Caki2 (cell line): ENCODE measurements at regions not wholly inside any gene's neighbourhood (a gene's known extent, or its start where the extent isn't known, plus 50 kb on each side); places are given as distances from the start of the nearest gene placed in this dataset.

Experiments used
- DNase-seq: peaks from one replicate; pipeline ENCODE4 v3.0.0-alpha.2; 2015; ENCODE audit warnings: low read depth
- in situ Hi-C: cut with HindIII; loops from 2 replicates; pipeline ENCODE4 v1.10.0; 2016; ENCODE audit warnings: low sequenced_read_pairs, low pct_unique_long_range_greater_than_20kb, mixed read lengths

DNA sequence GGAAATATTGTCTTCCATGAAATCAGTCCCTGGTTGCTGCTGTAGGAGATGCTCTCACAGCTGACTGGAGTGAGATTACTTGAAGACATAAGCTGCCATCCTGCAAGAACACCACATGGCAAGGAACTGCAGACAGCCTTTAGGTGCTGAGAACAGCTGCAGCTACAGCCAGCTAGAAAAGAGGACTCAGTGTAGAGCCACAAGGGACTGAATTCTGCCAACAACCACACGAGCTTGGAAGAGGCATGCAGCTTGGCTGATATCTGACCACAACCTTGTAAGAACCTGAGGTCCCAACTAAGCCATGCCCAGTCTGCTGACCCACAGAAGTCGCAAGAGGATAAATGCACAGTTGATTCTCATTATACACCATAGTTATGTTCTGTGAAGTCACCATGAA, 181.8 kb upstream of the ARL4C start:
- DNase-seq, result no peak
- in situ Hi-C loops, result no loop called here

DNA sequence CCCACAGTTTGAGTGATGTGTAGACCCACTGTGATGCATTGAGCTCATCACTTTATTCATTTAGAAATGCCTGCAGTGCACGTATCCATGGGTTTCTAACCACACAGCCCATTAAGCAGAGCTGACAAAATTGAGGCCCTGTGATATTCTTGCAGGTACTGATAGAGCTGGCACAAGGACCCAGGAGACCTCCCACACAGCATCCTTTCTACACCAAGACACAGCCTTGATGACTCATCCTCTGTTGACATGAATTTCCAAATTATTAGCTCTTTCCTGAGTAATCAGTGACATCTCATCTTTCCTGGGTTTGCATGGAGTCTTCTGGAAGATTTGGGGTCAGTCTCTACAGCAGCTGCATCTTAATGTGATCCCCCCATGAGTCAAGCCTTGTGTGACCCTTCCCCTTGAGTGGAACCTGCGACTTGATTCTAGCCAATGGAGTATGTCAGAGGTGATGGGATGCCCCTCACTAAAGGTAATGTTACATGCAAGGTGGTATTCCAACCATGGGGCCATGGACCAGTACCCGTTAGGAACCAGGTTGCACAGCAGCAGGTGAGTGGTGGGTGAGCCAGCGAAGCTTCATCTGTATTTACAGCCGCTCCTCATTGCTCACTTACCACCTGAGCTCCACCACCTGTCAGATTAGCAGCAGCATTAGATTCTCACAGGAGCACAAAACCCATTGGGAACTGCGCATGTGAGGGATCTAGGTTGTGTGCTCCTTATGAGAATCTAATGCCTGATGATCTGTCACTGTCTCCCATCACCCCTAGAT, 181.1 kb upstream of the ARL4C start:
- DNase-seq, result no peak
- in situ Hi-C loops, result no loop called here

DNA sequence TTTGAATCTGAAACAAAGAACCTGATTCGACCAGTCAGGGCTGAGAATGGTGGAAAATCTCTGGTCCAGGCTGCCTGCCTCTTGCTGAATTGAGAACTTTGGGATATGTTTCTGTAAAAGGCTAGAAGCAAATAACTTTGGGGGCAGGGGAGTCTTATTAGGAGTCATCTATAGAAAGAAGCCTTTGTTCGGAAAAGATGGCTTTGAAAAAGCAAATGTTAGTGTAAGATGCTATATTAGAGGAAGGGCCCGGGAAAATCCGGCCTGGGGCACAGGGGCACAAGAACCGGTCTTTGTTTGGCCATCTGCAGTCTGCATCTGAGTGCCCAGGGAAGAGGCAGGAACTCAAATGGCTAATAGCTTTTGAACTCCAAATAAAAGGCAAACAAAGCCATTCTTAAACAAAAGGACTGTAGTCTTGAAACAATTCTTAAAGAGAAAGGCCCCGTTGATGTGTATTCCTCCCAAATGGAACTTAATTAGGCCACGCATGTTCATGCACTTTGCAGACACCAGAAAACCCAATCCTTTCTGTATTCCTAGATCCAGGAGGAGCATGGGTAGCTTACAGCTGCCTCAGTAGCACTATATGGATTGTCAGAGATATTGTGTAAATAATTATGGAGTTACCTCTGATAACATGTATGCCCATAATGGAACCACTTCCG, 180.0 kb upstream of the ARL4C start:
- in situ Hi-C loops, result no loop called here
- no peak for DNase-seq

DNA sequence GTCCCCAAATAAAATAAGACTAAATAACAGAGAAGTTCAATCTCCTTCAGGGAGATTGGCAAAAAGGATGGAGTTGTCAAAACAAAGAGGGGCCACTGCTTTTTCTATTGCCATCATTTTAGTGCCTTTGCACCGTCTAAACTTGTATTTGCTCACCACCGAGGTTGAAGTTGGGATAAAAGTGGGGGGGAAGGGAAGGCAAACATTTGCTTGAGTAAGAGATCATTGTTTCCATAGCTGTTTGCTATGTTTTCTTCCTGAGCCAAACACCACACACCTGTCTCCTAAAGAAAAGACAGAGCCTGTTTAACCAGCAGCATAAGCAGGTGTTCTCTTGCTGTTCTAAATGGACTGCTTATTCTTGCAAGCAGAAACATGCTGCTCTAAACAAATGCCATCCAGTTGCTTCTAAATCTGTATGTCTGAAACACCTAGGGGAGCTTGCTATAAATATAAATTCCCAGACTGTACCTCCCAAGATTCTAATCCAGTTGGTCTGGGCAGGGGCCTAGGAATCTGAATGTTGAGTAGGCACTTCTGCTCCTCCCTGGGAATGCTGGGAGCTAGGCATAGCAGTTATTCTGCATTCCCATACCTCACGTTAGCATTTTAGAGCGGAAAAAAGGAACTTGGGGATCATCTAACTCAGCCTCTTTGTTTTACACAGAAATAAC, 179.4 kb upstream of the ARL4C start:
- DNase-seq, result no peak

DNA sequence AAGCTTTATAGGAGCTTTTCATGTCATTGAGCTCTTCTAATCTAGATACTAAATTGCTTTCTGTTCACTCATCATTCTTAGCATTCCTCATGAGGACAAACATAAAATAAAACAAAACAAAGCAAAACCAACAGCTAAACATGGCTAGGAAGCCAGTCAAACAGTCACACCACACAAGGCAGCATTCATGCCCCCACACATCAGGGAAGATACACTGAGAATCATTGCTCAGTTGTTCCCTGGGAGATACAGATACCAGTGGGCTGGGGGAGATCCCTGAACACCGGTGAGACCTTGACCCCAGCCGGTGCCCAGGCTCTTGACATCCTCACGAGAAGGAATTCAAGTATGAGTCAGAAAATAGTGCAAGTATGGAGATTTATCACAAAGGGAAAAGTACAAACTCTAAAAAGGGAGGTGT, 177.9 kb upstream of the ARL4C start:
- in situ Hi-C loops, result no loop called here
- peak; percentile 14 for DNase-seq

More for the DNA sequence above, 179.4 kb upstream of the ARL4C start:
- in situ Hi-C loops, result no loop called here

DNA sequence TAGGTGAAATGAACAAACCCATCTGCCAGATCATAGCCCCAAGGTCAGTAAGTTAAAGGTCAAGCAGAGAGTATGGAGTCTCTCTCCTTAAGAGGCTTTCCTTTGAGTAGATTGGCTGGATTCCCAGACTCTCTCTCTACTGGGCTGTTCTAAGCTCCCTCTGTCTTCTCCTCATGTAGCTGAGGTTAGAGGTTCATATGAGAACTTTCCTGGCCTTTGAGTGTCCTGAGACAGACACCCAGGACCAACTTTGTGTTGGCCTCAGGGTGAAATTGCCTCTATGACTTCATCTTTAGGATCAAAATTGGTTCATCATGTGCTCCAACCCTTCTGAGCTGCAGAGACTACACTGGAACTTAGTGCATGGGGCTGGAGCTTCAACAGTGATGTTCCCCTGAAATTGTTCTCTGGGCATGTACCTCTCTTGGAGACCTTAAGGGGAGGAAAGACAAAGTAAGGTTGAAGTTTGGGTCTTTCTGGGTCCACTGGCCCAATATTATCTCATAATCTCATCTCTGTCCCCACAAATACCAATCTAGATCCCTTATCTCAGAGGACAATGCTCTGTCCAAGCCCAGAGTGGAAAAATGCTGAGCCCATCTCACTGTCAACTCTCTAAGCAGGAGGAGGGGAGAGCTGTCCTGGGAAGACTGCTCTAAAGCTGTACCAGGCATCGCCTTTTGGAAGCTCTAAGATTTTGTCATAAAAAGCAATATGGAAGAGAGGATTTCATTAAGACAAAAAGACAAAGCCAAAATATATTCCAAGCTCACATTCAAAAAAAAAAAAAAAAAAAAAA, 177.3 kb upstream of the ARL4C start:
- DNase-seq, result no peak
- in situ Hi-C loops, result no loop called here

DNA sequence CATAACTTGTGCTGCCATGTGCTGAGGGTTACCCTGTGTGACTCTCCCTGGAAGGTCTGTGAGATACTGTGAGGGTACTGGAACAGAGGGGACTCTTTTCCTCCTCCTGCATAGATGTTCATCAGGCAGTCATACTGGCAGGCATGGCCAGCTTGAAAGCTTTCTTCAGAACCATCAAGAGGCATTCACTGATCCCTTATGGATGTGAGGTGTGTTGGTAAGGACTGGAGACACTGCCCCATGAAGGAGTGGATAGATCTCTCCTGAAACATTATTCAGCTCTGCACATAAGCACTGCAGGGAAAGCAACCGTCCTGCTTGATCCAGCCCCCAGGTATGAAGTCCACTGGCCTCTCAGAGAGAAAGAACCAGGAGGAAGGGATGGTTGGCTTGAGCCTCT, 176.6 kb upstream of the ARL4C start:
- in situ Hi-C loops, result no loop called here
- no peak for DNase-seq

DNA sequence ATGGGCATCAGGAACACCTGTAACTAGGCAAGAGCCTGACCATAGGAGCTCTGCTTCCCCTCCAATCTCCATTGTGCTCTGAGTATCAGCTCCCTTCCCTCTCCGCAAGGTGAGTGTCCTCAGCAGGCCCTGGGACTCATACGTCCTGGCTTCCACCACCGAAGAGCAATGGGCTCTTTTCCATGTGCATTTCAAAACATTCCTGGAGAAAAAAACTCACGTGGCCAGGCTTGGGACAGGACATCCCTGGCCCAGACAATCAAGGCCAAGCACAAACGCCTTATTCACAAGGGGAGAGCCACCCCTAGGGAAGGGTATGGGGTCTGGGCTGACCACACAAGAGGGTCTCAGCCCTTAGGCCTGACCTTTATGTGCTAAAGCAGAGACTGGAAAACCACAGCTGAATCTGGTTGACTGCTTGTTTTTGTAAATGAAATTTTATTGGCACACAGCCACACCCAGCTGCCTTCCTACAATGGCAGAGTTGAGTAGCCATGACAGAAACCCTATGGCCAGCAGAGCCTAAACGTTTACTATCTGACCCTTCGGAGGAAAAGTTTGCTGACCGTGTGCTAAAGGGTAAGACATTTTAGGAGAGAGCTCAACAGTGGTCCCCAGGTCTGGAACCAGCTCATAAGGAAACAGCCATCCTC, 175.7 kb upstream of the ARL4C start:
- in situ Hi-C loops, result no loop called here
- no peak for DNase-seq

DNA sequence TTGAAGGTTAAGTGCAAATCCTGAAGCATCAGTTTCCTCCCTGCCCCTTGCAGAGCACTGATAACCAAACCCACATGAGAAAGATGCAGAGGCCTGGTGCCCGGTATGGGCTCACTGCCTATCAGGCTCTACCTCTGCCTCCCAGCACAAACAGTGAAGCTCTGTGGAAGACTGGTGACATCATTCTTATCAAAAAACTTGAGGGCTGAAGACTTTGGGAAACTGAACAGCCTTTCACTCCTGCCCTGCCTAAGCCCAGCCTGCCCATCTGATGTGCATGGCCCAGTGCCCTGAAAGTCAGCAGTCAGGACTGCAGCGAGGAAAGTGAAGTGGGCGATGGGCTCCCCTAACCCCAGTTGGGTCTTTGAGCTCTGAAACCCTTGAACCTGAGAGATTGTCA, 174.8 kb upstream of the ARL4C start:
- in situ Hi-C loops, result no loop called here
- no peak for DNase-seq

DNA sequence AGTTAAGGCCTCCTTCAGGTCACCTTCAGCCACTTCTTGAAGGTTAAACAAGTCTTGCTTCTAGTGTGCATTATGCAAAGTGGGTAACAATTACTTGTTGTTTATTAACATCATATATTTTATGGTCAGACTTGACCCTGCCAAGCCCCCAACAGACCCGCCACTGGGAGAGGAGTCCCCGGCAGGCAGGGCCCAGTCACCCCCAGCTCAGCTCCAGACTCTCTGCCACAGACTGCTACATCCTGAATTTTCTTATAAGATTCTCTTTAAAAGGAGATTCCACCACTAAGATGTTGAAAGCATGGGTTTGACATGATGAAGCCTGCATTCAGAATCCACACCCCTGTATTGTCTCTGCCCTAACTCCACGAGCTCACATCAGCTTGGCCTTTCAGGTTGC, 174.3 kb upstream of the ARL4C start:
- in situ Hi-C loops, result no loop called here
- DNase-seq, result no peak

DNA sequence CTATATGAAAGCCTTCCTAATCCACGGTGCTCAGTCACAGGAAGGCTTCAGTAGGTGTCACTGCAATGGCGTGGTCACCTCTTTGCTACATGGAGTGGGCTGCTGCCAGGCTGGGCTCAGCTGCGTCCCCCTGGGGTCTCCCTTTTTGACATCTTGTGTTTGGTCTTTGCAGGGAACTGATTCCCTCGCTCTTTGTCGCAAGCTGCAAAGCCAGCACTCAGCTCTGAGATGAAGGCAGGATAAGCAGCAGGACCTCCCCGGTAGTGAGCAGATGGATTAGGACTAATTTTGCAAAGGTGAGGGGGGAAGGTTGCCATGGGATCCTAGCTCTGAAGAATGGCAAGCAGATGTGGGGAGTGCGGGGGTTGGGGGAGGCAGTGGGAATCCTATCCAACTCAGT, 173.9 kb upstream of the ARL4C start:
- in situ Hi-C loops, result no loop called here
- DNase-seq, result no peak

DNA sequence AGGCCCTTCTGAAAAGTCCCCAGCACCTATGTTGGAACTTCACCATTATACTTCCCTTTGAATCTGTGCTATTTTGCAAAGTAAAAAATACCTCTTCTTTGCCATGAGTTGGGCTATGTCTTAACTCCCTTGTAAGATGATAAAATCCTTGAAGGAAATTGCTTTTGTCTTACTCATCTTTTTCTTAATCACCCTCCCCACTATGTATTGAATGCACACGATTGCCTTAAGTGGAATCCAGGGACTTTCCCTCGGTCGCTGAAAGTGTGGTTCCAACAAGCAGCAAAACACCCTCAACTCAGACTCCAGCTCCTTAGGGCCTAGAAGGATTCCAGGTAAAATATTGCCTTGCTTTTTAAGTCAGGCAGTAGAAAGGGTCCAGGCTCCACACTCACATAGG, 173.2 kb upstream of the ARL4C start:
- in situ Hi-C loops, result no loop called here
- peak; percentile 36 for DNase-seq

DNA sequence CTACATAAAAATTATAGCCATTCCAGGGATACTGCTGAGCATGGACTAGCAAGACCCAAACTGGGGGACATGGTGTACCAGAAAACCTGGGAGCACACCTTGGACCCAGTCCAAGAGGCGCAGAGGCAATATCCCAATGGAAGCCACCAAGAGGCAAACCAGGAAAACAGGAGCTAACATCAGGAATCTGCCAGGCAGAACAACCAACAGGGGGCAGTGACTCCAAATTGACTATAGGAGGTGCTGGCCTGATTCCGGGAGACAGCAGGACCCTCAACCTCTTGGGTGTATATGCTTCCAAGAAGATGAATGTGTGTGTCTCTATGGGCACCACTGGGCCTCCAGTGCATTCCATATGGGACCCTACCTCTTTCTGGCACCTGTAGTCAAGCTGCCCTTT, 172.7 kb upstream of the ARL4C start:
- no peak for DNase-seq
- in situ Hi-C loops, result no loop called here

DNA sequence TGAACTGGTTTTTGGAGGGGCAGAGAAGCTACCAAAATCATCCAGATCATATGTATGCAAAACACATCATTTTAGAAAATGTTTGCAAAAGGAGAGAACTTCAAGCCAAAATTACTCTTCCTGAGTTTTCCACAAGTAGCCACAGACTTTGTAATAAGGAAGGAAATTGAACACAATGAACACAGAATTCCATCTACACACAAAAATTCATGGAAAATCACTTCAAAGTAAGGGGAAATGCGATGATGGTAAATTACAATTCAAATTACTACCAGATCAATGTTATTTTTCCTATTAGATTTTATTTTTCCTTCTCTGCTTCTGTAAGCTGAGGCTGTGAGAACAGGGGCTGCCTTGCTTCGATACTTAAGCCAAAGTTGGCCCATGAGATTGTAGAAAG, 172.1 kb upstream of the ARL4C start:
- in situ Hi-C loops, result no loop called here
- DNase-seq, result no peak

DNA sequence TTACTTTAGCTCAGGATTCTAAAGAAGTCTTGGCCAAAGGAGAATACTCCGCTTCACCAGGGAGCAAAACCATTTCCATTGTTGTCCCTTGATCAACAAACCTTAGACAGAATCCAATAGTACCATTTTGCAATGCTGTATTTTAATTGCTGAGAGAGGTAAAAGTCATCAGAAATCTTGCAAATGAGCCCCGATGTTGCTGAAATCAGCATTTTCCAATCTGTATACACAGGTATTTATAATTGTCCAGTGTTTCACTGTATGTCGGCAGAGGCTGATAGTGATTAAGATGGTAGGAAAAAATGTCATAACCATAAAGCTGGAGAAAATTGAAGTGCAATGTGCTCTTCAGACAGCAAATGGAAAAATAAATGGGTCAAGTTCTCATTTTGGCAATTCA, 170.0 kb upstream of the ARL4C start:
- no peak for DNase-seq
- in situ Hi-C loops, result no loop called here

DNA sequence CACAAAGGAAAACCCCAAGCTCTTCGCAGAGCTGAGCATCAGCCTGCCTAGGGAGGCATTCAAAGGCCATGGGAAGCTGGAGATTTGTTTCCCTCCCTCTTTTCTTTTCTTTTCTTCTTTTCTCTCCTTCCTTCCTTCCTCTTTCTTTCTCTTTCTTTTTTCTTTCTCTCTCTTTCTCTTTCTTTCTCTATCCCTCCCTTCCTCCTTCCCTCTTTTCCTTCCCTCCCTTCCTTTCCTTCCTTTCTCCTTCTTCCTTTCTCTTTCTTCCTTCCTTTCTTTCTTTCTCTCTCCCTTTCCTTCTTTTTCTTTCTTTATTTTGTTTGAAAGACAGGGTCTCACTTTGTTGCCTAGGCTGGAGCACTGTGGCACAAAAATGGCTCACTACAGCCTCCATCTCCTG, 168.4 kb upstream of the ARL4C start:
- DNase-seq, result no peak
- in situ Hi-C loops, result no loop called here

DNA sequence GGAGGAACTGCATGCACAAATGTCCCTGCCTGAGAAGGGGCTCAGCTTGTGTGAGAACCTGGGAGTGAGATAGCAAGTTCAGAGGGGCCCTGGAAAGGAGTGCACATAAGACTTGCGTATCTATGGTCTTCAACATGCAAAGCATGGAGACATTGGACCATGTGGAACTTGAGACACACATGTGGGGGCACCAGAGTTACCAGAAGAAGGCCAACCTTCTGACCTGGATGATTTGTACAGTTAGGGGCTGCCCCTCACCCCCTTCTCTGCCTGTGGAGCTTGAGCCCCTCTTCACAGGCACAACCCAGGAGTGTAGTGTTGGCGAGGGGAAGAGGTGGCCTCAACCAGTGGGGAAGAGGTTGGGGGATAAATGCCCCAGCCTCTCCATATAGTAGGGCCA, 165.0 kb upstream of the ARL4C start:
- in situ Hi-C loops, result no loop called here
- no peak for DNase-seq

DNA sequence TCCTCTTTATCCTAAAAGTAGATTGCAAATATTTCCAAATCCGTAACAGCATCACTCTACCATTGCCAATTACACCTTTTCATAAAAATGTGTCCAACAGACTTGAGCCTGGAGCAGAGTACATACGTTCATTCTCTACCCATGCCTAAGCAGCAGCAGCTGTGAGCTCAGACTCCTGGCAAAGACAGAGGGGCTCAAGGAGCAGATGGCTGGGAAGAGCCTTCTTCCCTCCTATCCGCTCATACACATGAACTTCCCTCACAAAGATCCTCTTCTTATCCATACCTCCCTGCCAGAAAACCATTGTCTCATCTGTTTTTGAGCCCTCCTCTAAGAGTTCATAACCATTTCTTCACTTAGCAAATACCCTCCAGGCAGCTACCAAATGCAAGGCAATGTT, 164.3 kb upstream of the ARL4C start:
- DNase-seq, result no peak
- in situ Hi-C loops, result no loop called here
